H9 (cell line): ENCODE measurements at regions not wholly inside any gene's neighbourhood (a gene's known extent, or its start where the extent isn't known, plus 50 kb on each side); places are given as distances from the start of the nearest gene placed in this dataset.

ENCODE experiments used
- DNase-seq: peaks from one replicate; pipeline ENCODE4 v3.0.0-alpha.2; 2017
- H2AFZ ChIP-seq: one replicate; pipeline ENCODE4 v1.6.1; 2013; ENCODE audit warnings: mild to moderate bottlenecking, low read length, control low read depth, moderate library complexity
- H2AK5ac ChIP-seq: 2 replicates; pipeline ENCODE4 v1.6.1; 2013; ENCODE audit warnings: low read length, control low read depth, mixed read lengths; ENCODE audit not compliant: insufficient read length
- H2BK120ac ChIP-seq: one replicate; pipeline ENCODE4 v1.6.1; 2013; ENCODE audit warnings: low read depth, mild to moderate bottlenecking, low read length, control low read depth, inconsistent platforms; ENCODE audit not compliant: poor library complexity, severe bottlenecking
- H2BK12ac ChIP-seq: 2 replicates; pipeline ENCODE4 v1.6.1; 2013; ENCODE audit warnings: low read length, control low read depth, mixed read lengths, low read depth; ENCODE audit not compliant: insufficient read length
- H2BK15ac ChIP-seq: 2 replicates; pipeline ENCODE4 v1.6.1; 2013; ENCODE audit warnings: low read depth, low read length, control low read depth
- H2BK20ac ChIP-seq: one replicate; pipeline ENCODE4 v1.6.1; 2013; ENCODE audit warnings: low read depth, mild to moderate bottlenecking, low read length, control low read depth, inconsistent platforms; ENCODE audit not compliant: poor library complexity, severe bottlenecking
- H2BK5ac ChIP-seq: 2 replicates; pipeline ENCODE4 v1.6.1; 2013; ENCODE audit warnings: low read length, control low read depth, mixed read lengths; ENCODE audit not compliant: insufficient read length
- H3K14ac ChIP-seq: 2 replicates; pipeline ENCODE4 v1.6.1; 2013; ENCODE audit warnings: low read length, control low read depth; ENCODE audit not compliant: insufficient read depth
- H3K18ac ChIP-seq: 2 replicates; pipeline ENCODE4 v1.6.1; 2013; ENCODE audit warnings: low read depth, mild to moderate bottlenecking, mixed read lengths, low read length, control low read depth; ENCODE audit not compliant: insufficient read length
- H3K23ac ChIP-seq: 2 replicates; pipeline ENCODE4 v1.6.1; 2013; ENCODE audit warnings: low read length, control low read depth, mixed read lengths, low read depth; ENCODE audit not compliant: insufficient read length
- H3K23me2 ChIP-seq: 2 replicates; pipeline ENCODE4 v1.6.1; 2013; ENCODE audit warnings: low read depth, mild to moderate bottlenecking, mixed read lengths, low read length, control low read depth; ENCODE audit not compliant: insufficient read length, poor library complexity, severe bottlenecking
- H3K27ac ChIP-seq: 2 replicates; pipeline ENCODE4 v1.5.1; 2013; ENCODE audit warnings: low read length, control low read depth, mixed read lengths, low read depth; ENCODE audit not compliant: insufficient read length
- H3K27me3 ChIP-seq: 2 replicates; pipeline ENCODE4 v1.6.1; 2013; ENCODE audit warnings: low read length, control low read depth, inconsistent platforms; ENCODE audit not compliant: insufficient read depth
- H3K4ac ChIP-seq: 2 replicates; pipeline ENCODE4 v1.6.1; 2013; ENCODE audit warnings: low read depth, mild to moderate bottlenecking, control low read depth, inconsistent platforms, low read length, moderate library complexity
- H3K4me1 ChIP-seq: 2 replicates; pipeline ENCODE4 v1.6.1; 2013; ENCODE audit warnings: low read length, control low read depth, inconsistent platforms; ENCODE audit not compliant: insufficient read depth
- H3K4me2 ChIP-seq: 2 replicates; pipeline ENCODE4 v1.6.1; 2013; ENCODE audit warnings: low read length, control low read depth, mixed read lengths; ENCODE audit not compliant: insufficient read length, insufficient read depth
- H3K56ac ChIP-seq: 2 replicates; pipeline ENCODE4 v1.6.1; 2013; ENCODE audit warnings: low read depth, mild to moderate bottlenecking, mixed read lengths, low read length, control low read depth; ENCODE audit not compliant: insufficient read length
- H3K79me1 ChIP-seq: 2 replicates; pipeline ENCODE4 v1.6.1; 2013; ENCODE audit warnings: low read depth, mild to moderate bottlenecking, moderate library complexity, low read length, control low read depth, inconsistent platforms; ENCODE audit not compliant: insufficient read depth, poor library complexity, severe bottlenecking
- H3K79me2 ChIP-seq: 2 replicates; pipeline ENCODE4 v1.6.1; 2013; ENCODE audit warnings: low read length, control low read depth, inconsistent platforms; ENCODE audit not compliant: insufficient read depth
- H3K9ac ChIP-seq: 2 replicates; pipeline ENCODE4 v1.6.1; 2013; ENCODE audit warnings: low read length, control low read depth, mixed read lengths; ENCODE audit not compliant: insufficient read length; ENCODE audit errors: extremely low read depth
- H3K9me3 ChIP-seq: one replicate; pipeline ENCODE4 v1.6.1; 2013; ENCODE audit warnings: low read depth, low read length, inconsistent platforms; ENCODE audit not compliant: control insufficient read depth
- H3T11ph ChIP-seq: one replicate; pipeline ENCODE4 v1.6.1; 2013; ENCODE audit warnings: mild to moderate bottlenecking, low read length, control low read depth, inconsistent platforms
- H4K20me1 ChIP-seq: one replicate; pipeline ENCODE4 v1.6.1; 2013; ENCODE audit not compliant: control insufficient read depth, insufficient read length, insufficient read depth
- H4K5ac ChIP-seq: 2 replicates; pipeline ENCODE4 v1.6.1; 2013; ENCODE audit warnings: low read depth, mild to moderate bottlenecking, mixed read lengths, low read length, control low read depth; ENCODE audit not compliant: insufficient read length
- H4K8ac ChIP-seq: replicated peaks from 2 replicates; pipeline ENCODE4 v1.6.1; 2013; ENCODE audit warnings: low read length, control low read depth, mixed read lengths, low read depth; ENCODE audit not compliant: insufficient read length
- H4K91ac ChIP-seq: 2 replicates; pipeline ENCODE4 v1.6.1; 2013; ENCODE audit warnings: low read depth, mild to moderate bottlenecking, moderate library complexity, mixed read lengths, low read length, control low read depth; ENCODE audit not compliant: insufficient read length
- H3K27ac Mint-ChIP-seq, 3 experiments: 2 replicates in 2 of 3; 3 replicates in 1 of 3; pipeline ENCODE4 v1.8.0; 2020 to 2021; ENCODE audit warnings: mixed read lengths in 3 of 3, mild to moderate bottlenecking in 1 of 3, moderate library complexity in 1 of 3
- H3K27me3 Mint-ChIP-seq: 2 replicates; pipeline ENCODE4 v1.8.0; 2021; ENCODE audit warnings: low read depth, mild to moderate bottlenecking, moderate library complexity, mixed read lengths
- H3K36me3 Mint-ChIP-seq, 3 experiments: 2 replicates in 2 of 3; 3 replicates in 1 of 3; pipeline ENCODE4 v1.8.0; 2020 to 2021; ENCODE audit warnings: low read depth in 3 of 3, mixed read lengths in 3 of 3; ENCODE audit not compliant: insufficient read depth in 1 of 3
- H3K4me1 Mint-ChIP-seq, 2 experiments: 2 replicates each; pipeline ENCODE4 v1.8.0; 2020; ENCODE audit warnings: mixed read lengths in 2 of 2
- H3K4me3 Mint-ChIP-seq, 2 experiments: 2 replicates in 1 of 2; 3 replicates in 1 of 2; pipeline ENCODE4 v1.8.0; 2020 to 2021; ENCODE audit warnings: mild to moderate bottlenecking in 2 of 2, mixed read lengths in 2 of 2, moderate library complexity in 1 of 2
- H3K9me3 Mint-ChIP-seq, 2 experiments: 2 replicates in 1 of 2; 3 replicates in 1 of 2; pipeline ENCODE4 v1.8.0; 2020; ENCODE audit warnings: mild to moderate bottlenecking in 2 of 2, mixed read lengths in 2 of 2, moderate library complexity in 1 of 2
- CTCF ChIP-seq: fragments of 200-600 bp; sonication (generic); conservative IDR thresholded peaks from 3 replicates; pipeline ENCODE4 v1.8.0; 2021; ENCODE audit warnings: antibody characterized with exemption, mild to moderate bottlenecking
- WGBS: extraction: QIAGEN DNeasy Blood & Tissue Kit; methylation state at CpG from one replicate; pipeline ENCODE4 v1.1.7; 2013; ENCODE audit warnings: missing lambda C conversion rate, low lambda C conversion rate, mixed read lengths; ENCODE audit not compliant: insufficient read length; ENCODE audit errors: extremely low coverage; 5-methylcytosine and 5-hydroxymethylcytosine counted together

GRCh38 chr2:122669627-122670026, 914.2 kb downstream of the TSN start:
- no peaks in the 10 kb centered on the region for H3K27me3 ChIP-seq
- no peak overlapping the region for H3K56ac ChIP-seq
- Mint-ChIP-seq H3K36me3 (no peaks in the 10 kb centered on the region), H3K27me3 (no peaks in the 10 kb centered on the region), H3K9me3 (no peaks in the 10 kb centered on the region), H3K4me3 (no peak overlapping the region), H3K4me1 (peaks cover 15 to 16% of the 10 kb centered on the region in 2 experiments), H3K27ac (no peak overlapping the region)
- no peaks in the 10 kb centered on the region for H3K79me1 ChIP-seq
- no peak overlapping the region for H3K4me2 ChIP-seq
- H2BK120ac ChIP-seq = no peak overlapping the region
- H3K9me3 ChIP-seq = no peaks in the 10 kb centered on the region
- no peak overlapping the region for H3K4ac ChIP-seq
- no peak overlapping the region for H2BK5ac ChIP-seq
- H3K14ac ChIP-seq = no peak overlapping the region
- TF ChIP-seq CTCF = no peak
- H4K20me1 ChIP-seq = no peaks in the 10 kb centered on the region
- H3K9ac ChIP-seq = no peak overlapping the region
- no peak overlapping the region for H3K27ac ChIP-seq
- H2AFZ ChIP-seq = no peak overlapping the region
- no peaks in the 10 kb centered on the region for H3K4me1 ChIP-seq
- H4K8ac ChIP-seq = no peak overlapping the region
- H2BK20ac ChIP-seq = no peak overlapping the region
- H3K18ac ChIP-seq = no peak overlapping the region
- no peaks in the 10 kb centered on the region for H3K79me2 ChIP-seq
- no peaks in the 10 kb centered on the region for H3K23me2 ChIP-seq
- no peak for DNase-seq
- no peak overlapping the region for H2AK5ac ChIP-seq
- WGBS = no CpG with 5 or more reads among the region's 2 CpGs
- H4K5ac ChIP-seq = no peak overlapping the region
- H4K91ac ChIP-seq = no peak overlapping the region
- H3T11ph ChIP-seq = no peak overlapping the region
- no peak overlapping the region for H3K23ac ChIP-seq
- H2BK12ac ChIP-seq = no peak overlapping the region
- H2BK15ac ChIP-seq = no peak overlapping the region
